Type B pancreatic cell (in vitro differentiated cells): ENCODE measurements at regions not wholly inside any gene's neighbourhood (a gene's known extent, or its start where the extent isn't known, plus 50 kb on each side); places are given as distances from the start of the nearest gene placed in this dataset.
"Not testable (repeated sequence)": the region's sequence is repeated elsewhere in the genome, so short reads cannot be mapped to it uniquely, and the experiment has no call there.

Source experiments
- DNase-seq: peaks from one replicate; pipeline ENCODE4 v3.0.0; 2021; ENCODE audit warnings: mixed read lengths; ENCODE audit not compliant: unreplicated experiment; ENCODE audit errors: extremely low spot score
- H3K27ac Mint-ChIP-seq: 2 replicates; pipeline ENCODE4 v1.8.0; 2021; ENCODE audit warnings: mild to moderate bottlenecking, mixed read lengths
- H3K27me3 Mint-ChIP-seq: 2 replicates; pipeline ENCODE4 v1.8.0; 2021; ENCODE audit warnings: mixed read lengths
- H3K36me3 Mint-ChIP-seq: 2 replicates; pipeline ENCODE4 v1.8.0; 2021; ENCODE audit warnings: mixed read lengths
- H3K4me1 Mint-ChIP-seq: one replicate; pipeline ENCODE4 v1.8.0; 2021; ENCODE audit warnings: mixed read lengths; ENCODE audit not compliant: unreplicated experiment
- H3K4me3 Mint-ChIP-seq: 2 replicates; pipeline ENCODE4 v1.8.0; 2021; ENCODE audit warnings: mild to moderate bottlenecking, mixed read lengths
- H3K9me3 Mint-ChIP-seq: 2 replicates; pipeline ENCODE4 v1.8.0; 2021; ENCODE audit warnings: mixed read lengths
- CTCF ChIP-seq: fragments of 200-600 bp; sonication (generic); conservative IDR thresholded peaks from 2 replicates; pipeline ENCODE4 v1.5.0; 2021; ENCODE audit warnings: antibody characterized with exemption, mild to moderate bottlenecking

- H3K4me1 Mint-ChIP-seq: peaks cover 16% of the 10 kb centered on the region
- no peak for DNase-seq
- no peak overlapping the region for H3K27ac Mint-ChIP-seq
These were observed 127.1 kb upstream of the XIST start for GRCh38 chrX:73979551-73980131.

GRCh38 chrX:73977542-73978169, 125.1 kb upstream of the XIST start:
- no peak for DNase-seq
- H3K36me3 Mint-ChIP-seq: peaks cover 25% of the 10 kb centered on the region
- no peak for TF ChIP-seq CTCF
- H3K4me3 Mint-ChIP-seq: no peak overlapping the region
- H3K27ac Mint-ChIP-seq: peak overlapping the region; percentile 69
- H3K27me3 Mint-ChIP-seq: no peaks in the 10 kb centered on the region
- H3K9me3 Mint-ChIP-seq: no peaks in the 10 kb centered on the region
- H3K4me1 Mint-ChIP-seq: peaks cover 16% of the 10 kb centered on the region

More at GRCh38 chrX:73979551-73980131, 127.1 kb upstream of the XIST start:
- Mint-ChIP-seq H3K36me3 (peaks cover 15% of the 10 kb centered on the region), H3K4me3 (no peak overlapping the region), H3K27me3 (no peaks in the 10 kb centered on the region), H3K9me3 (no peaks in the 10 kb centered on the region)
- TF ChIP-seq CTCF: no peak

GRCh38 chrX:73967461-73967860, 114.9 kb upstream of the XIST start:
- not testable (repeated sequence) for H3K27ac Mint-ChIP-seq, DNase-seq

GRCh38 chrX:73965833-73966232, 113.3 kb upstream of the XIST start:
- H3K4me1 Mint-ChIP-seq: peaks cover 22% of the 10 kb centered on the region
- no peaks in the 10 kb centered on the region for H3K9me3 Mint-ChIP-seq
- H3K27me3 Mint-ChIP-seq: no peaks in the 10 kb centered on the region
- peak overlapping the region; percentile 40 for H3K27ac Mint-ChIP-seq
- TF ChIP-seq CTCF: no peak
- H3K36me3 Mint-ChIP-seq: peaks cover 42% of the 10 kb centered on the region
- H3K4me3 Mint-ChIP-seq: no peak overlapping the region
- DNase-seq: no peak

More at GRCh38 chrX:73967461-73967860, 114.9 kb upstream of the XIST start:
- H3K36me3 Mint-ChIP-seq: peaks cover 44% of the 10 kb centered on the region
- H3K4me3 Mint-ChIP-seq, H3K9me3 Mint-ChIP-seq, H3K27me3 Mint-ChIP-seq: not testable (repeated sequence)
- H3K4me1 Mint-ChIP-seq: peaks cover 19% of the 10 kb centered on the region

- no peak for TF ChIP-seq CTCF
- Mint-ChIP-seq H3K4me1 (peaks cover 26% of the 10 kb centered on the region), H3K27ac (peak overlapping the region; percentile 38), H3K27me3 (no peaks in the 10 kb centered on the region), H3K36me3 (peaks cover 40% of the 10 kb centered on the region), H3K9me3 (no peaks in the 10 kb centered on the region), H3K4me3 (no peak overlapping the region)
- DNase-seq: no peak
These were observed 112.1 kb upstream of the XIST start for GRCh38 chrX:73964579-73964978.

GRCh38 chrX:73963682-73964081, 111.2 kb upstream of the XIST start:
- Mint-ChIP-seq H3K36me3 (peaks cover 38% of the 10 kb centered on the region), H3K4me1 (peaks cover 26% of the 10 kb centered on the region), H3K9me3 (no peaks in the 10 kb centered on the region), H3K4me3 (no peak overlapping the region), H3K27me3 (no peaks in the 10 kb centered on the region), H3K27ac (no peak overlapping the region)
- no peak for TF ChIP-seq CTCF
- DNase-seq: no peak
